SK-N-SH (cell line): ENCODE measurements at regions not wholly inside any gene's neighbourhood (a gene's known extent, or its start where the extent isn't known, plus 50 kb on each side); places are given as distances from the start of the nearest gene placed in this dataset.

Experiments
- CTCF ChIA-PET: fragments of 300-600, 350-600 bp; formaldehyde crosslinking; extraction: SDS; loops from one replicate; lab custom pipeline; 2021; lab: Yijun Ruan, JAX
- POLR2A ChIA-PET: fragments of 350-600 bp; sonication (Branson Sonifier 250); formaldehyde crosslinking; extraction: SDS; loops from one replicate; lab custom pipeline; 2020; ENCODE audit warnings: antibody characterized with exemption, inconsistent platforms; lab: Yijun Ruan, JAX
- DNase-seq: peaks from one replicate; pipeline ENCODE4 v3.0.0; 2012
- H2AFZ ChIP-seq: fragments of 200-600 bp; sonication (generic); 2 replicates; pipeline ENCODE4 v1.8.1; 2016; ENCODE audit warnings: antibody characterized with exemption, mild to moderate bottlenecking, low read depth
- H3F3A ChIP-seq: fragments of 200-600 bp; sonication (generic); replicated peaks from 2 replicates; pipeline ENCODE3; 2016; ENCODE audit warnings: antibody characterized with exemption, mild to moderate bottlenecking; ENCODE audit not compliant: insufficient read depth
- H3K27ac ChIP-seq, 2 experiments: fragments of 200-500 bp in 1 of 2; fragments of 200-600 bp in 1 of 2; sonication (Bioruptor generic) in 1 of 2; sonication (generic), shearing (Covaris generic) in 1 of 2; 2 replicates each; pipeline versions ENCODE4 v1.5.1 to v1.6.1; 2014 to 2016; ENCODE audit warnings: low read depth in 2 of 2, inconsistent platforms in 1 of 2, low read length in 1 of 2, mild to moderate bottlenecking in 1 of 2, mixed read lengths in 1 of 2
- H3K27me3 ChIP-seq: fragments of 200-600 bp; sonication (generic), shearing (Covaris generic); 2 replicates; pipeline ENCODE4 v1.6.1; 2016; ENCODE audit warnings: mixed run types; ENCODE audit not compliant: insufficient read depth
- H3K36me3 ChIP-seq, 2 experiments: fragments of 200-500 bp in 1 of 2; fragments of 200-600 bp in 1 of 2; sonication (Bioruptor generic) in 1 of 2; sonication (generic) in 1 of 2; replicated peaks in 1 of 2; 2 replicates each; pipeline versions ENCODE3 to v1.5.1; 2014 to 2016; ENCODE audit warnings: low read length in 1 of 2, mild to moderate bottlenecking in 1 of 2; ENCODE audit not compliant: insufficient read depth in 2 of 2, control insufficient read depth in 1 of 2
- H3K4me1 ChIP-seq, 2 experiments: fragments of 200-500 bp in 1 of 2; fragments of 200-600 bp in 1 of 2; sonication (Bioruptor generic) in 1 of 2; sonication (generic), shearing (Covaris generic) in 1 of 2; 2 replicates each; pipeline versions ENCODE4 v1.5.1 to v1.6.1; 2014 to 2016; ENCODE audit warnings: low read depth in 1 of 2, low read length in 1 of 2, mixed run types in 1 of 2; ENCODE audit not compliant: insufficient read depth in 2 of 2, control insufficient read depth in 1 of 2
- H3K4me2 ChIP-seq: fragments of 200-600 bp; sonication (generic), shearing (Covaris generic); 2 replicates; pipeline ENCODE4 v1.6.1; 2017; ENCODE audit warnings: mixed run types
- H3K4me3 ChIP-seq, 2 experiments: fragments of 200-500 bp in 1 of 2; fragments of 200-600 bp in 1 of 2; sonication (Bioruptor generic) in 1 of 2; sonication (generic), shearing (Covaris generic) in 1 of 2; 2 replicates each; pipeline versions ENCODE4 v1.5.1 to v1.8.1; 2014 to 2016; ENCODE audit warnings: low read depth in 2 of 2, inconsistent platforms in 1 of 2, low read length in 1 of 2, mild to moderate bottlenecking in 1 of 2, mixed read lengths in 1 of 2, moderate library complexity in 1 of 2
- H3K79me2 ChIP-seq: fragments of 200-600 bp; sonication (generic); 2 replicates; pipeline ENCODE4 v1.8.1; 2017; ENCODE audit warnings: mild to moderate bottlenecking; ENCODE audit not compliant: insufficient read depth
- H3K9ac ChIP-seq: fragments of 200-600 bp; sonication (generic); 2 replicates; pipeline ENCODE4 v1.6.1; 2017; ENCODE audit warnings: mixed run types
- H3K9me2 ChIP-seq: fragments of 200-600 bp; sonication (generic); 2 replicates; pipeline ENCODE4 v1.6.1; 2017; ENCODE audit warnings: mixed run types
- H3K9me3 ChIP-seq: fragments of 200-600 bp; sonication (generic); 2 replicates; pipeline ENCODE4 v1.6.1; 2017; ENCODE audit warnings: mixed run types, mild to moderate bottlenecking, moderate library complexity
- H4K20me1 ChIP-seq: fragments of 200-600 bp; sonication (generic); 2 replicates; pipeline ENCODE4 v1.6.1; 2017; ENCODE audit warnings: mild to moderate bottlenecking, mixed run types; ENCODE audit not compliant: insufficient read depth
- FOXM1 ChIP-seq: IDR thresholded peaks from 2 replicates; pipeline ENCODE4 v1.4.0; 2012; ENCODE audit warnings: low read depth, mild to moderate bottlenecking
- MEF2A ChIP-seq: IDR thresholded peaks from 2 replicates; pipeline ENCODE4 v1.4.0; 2012; ENCODE audit warnings: low read depth, borderline replicate concordance
- RAD21 ChIP-seq: IDR thresholded peaks from 2 replicates; pipeline ENCODE4 v1.6.1; 2012; ENCODE audit warnings: mild to moderate bottlenecking, low read length
- REST ChIP-seq: IDR thresholded peaks from 2 replicates; pipeline ENCODE4 v1.6.1; 2012; ENCODE audit warnings: mild to moderate bottlenecking, low read depth, low read length, moderate library complexity
- RXRA ChIP-seq: IDR thresholded peaks from 2 replicates; pipeline ENCODE4 v1.4.0; 2012; ENCODE audit warnings: low read depth, mild to moderate bottlenecking, borderline replicate concordance
- SIN3A ChIP-seq: IDR thresholded peaks from 2 replicates; pipeline ENCODE4 v1.6.1; 2012; ENCODE audit warnings: low read depth, mild to moderate bottlenecking, low read length, moderate library complexity, borderline replicate concordance
- SMC3 ChIP-seq: IDR thresholded peaks from 2 replicates; pipeline ENCODE4 v1.6.1; 2012; ENCODE audit warnings: low read depth, low read length, improper control_type of control experiment
- WGBS: methylation state at CpG from one replicate; pipeline ENCODE4 v1.1.6; 2017; ENCODE audit warnings: low lambda C conversion rate; 5-methylcytosine and 5-hydroxymethylcytosine counted together
- TF ChIP-seq, protein P1 (sequence below): IDR thresholded peaks from 2 replicates; pipeline ENCODE4 v1.4.0; 2012; ENCODE audit warnings: low read depth, borderline replicate concordance
- TF ChIP-seq, protein P2 (sequence below): IDR thresholded peaks from 2 replicates; pipeline ENCODE4 v1.4.0; 2012; ENCODE audit warnings: low read depth, borderline replicate concordance
- TF ChIP-seq, protein P3 (sequence below): IDR thresholded peaks from 2 replicates; pipeline ENCODE4; 2012
- TF ChIP-seq, protein P4 (sequence below): fragments of 200-600 bp; sonication (generic); IDR thresholded peaks from 2 replicates; pipeline ENCODE4 v1.6.1; 2017; ENCODE audit warnings: antibody characterized with exemption, mild to moderate bottlenecking, moderate library complexity

DNA sequence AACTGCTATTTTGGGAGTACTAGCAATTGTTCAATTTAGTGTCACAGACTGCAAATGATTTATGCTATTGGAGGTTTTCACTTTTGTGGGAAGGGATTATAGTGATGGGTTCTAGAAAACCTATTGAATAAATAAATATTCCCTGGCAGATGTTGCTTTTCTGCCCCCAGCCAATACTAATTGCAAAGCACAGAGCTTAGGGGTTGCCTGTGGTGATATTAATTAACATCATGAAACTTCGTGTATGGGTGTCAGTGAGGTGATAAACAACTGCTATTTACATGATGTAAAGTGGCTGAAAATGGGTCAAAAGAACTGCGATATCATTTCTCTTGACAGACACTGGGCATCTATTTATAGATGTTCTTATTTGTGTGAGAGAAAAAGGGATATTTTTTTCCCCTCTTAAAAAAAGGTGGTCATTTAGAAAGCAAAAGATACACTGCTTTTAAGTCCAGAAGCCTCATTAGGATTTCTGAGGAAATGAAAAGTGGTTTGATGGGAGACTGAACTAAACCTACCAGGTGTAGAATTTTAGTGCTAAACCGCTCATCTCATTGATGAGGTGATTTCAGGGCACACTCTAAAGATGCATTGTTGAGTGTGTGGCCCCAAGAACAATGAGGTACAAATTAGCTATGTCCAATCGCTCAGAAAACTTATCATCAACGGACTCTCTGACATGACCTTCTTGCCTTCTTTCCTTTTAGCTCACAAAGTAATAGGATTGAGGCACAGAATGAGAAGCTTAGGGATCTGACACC lies 116.7 kb upstream of the CHST9 start:
- H2AFZ ChIP-seq: no peak overlapping the region
- H3K4me1 ChIP-seq: no peaks in the 10 kb centered on the region
- no peak for DNase-seq
- H3K9ac ChIP-seq: no peak overlapping the region
- 26% methylated on average over 5 of the region's 5 CpGs for WGBS
- H3K36me3 ChIP-seq: no peaks in the 10 kb centered on the region
- ChIA-PET POLR2A (no interaction called here), CTCF (interaction anchor here (0.7 kb wide), 1 partner anchor 1712 kb away, joined by 3 read pairs; no protein-coding TSS in a partner anchor)
- H3K9me3 ChIP-seq: no peaks in the 10 kb centered on the region
- no peak overlapping the region for H3K4me2 ChIP-seq
- no peaks in the 10 kb centered on the region for H3F3A ChIP-seq
- H4K20me1 ChIP-seq: no peaks in the 10 kb centered on the region
- H3K9me2 ChIP-seq: no peaks in the 10 kb centered on the region
- TF ChIP-seq, protein P1, sequence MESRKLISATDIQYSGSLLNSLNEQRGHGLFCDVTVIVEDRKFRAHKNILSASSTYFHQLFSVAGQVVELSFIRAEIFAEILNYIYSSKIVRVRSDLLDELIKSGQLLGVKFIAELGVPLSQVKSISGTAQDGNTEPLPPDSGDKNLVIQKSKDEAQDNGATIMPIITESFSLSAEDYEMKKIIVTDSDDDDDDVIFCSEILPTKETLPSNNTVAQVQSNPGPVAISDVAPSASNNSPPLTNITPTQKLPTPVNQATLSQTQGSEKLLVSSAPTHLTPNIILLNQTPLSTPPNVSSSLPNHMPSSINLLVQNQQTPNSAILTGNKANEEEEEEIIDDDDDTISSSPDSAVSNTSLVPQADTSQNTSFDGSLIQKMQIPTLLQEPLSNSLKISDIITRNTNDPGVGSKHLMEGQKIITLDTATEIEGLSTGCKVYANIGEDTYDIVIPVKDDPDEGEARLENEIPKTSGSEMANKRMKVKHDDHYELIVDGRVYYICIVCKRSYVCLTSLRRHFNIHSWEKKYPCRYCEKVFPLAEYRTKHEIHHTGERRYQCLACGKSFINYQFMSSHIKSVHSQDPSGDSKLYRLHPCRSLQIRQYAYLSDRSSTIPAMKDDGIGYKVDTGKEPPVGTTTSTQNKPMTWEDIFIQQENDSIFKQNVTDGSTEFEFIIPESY: no peak
- TF ChIP-seq MEF2A: no peak
- TF ChIP-seq, protein P2, sequence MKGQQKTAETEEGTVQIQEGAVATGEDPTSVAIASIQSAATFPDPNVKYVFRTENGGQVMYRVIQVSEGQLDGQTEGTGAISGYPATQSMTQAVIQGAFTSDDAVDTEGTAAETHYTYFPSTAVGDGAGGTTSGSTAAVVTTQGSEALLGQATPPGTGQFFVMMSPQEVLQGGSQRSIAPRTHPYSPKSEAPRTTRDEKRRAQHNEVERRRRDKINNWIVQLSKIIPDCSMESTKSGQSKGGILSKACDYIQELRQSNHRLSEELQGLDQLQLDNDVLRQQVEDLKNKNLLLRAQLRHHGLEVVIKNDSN: no peak
- no peak for TF ChIP-seq SIN3A
- TF ChIP-seq FOXM1: no peak
- TF ChIP-seq RXRA: no peak
- H3K27me3 ChIP-seq: no peaks in the 10 kb centered on the region
- H3K27ac ChIP-seq: no peak overlapping the region
- H3K79me2 ChIP-seq: no peaks in the 10 kb centered on the region
- H3K4me3 ChIP-seq: no peak overlapping the region

GRCh38 chr18:27298214-27298804 lies 113.2 kb upstream of the CHST9 start:
- H3K4me1 ChIP-seq: no peaks in the 10 kb centered on the region
- WGBS: 82% methylated on average over 4 of the region's 4 CpGs
- no peak for DNase-seq

More at GRCh38 chr18:27298214-27298804, 113.2 kb upstream of the CHST9 start:
- no peak overlapping the region for H3K4me2 ChIP-seq
- ChIA-PET CTCF (no interaction called here), POLR2A (no interaction called here)
- H4K20me1 ChIP-seq: no peaks in the 10 kb centered on the region
- H3K27ac ChIP-seq: no peak overlapping the region
- H3K9me2 ChIP-seq: no peaks in the 10 kb centered on the region
- H3K9ac ChIP-seq: no peak overlapping the region
- H3F3A ChIP-seq: no peaks in the 10 kb centered on the region
- H3K36me3 ChIP-seq: no peaks in the 10 kb centered on the region
- H3K27me3 ChIP-seq: no peaks in the 10 kb centered on the region
- H3K79me2 ChIP-seq: no peaks in the 10 kb centered on the region
- H3K4me3 ChIP-seq: no peak overlapping the region
- H3K9me3 ChIP-seq: no peaks in the 10 kb centered on the region
- TF ChIP-seq REST: no peak
- TF ChIP-seq RAD21: peak; percentile 61
- TF ChIP-seq SMC3: 0 out of 2 replicates have a peak, but pooled peaks have one; percentile 19
- TF ChIP-seq, protein P3, sequence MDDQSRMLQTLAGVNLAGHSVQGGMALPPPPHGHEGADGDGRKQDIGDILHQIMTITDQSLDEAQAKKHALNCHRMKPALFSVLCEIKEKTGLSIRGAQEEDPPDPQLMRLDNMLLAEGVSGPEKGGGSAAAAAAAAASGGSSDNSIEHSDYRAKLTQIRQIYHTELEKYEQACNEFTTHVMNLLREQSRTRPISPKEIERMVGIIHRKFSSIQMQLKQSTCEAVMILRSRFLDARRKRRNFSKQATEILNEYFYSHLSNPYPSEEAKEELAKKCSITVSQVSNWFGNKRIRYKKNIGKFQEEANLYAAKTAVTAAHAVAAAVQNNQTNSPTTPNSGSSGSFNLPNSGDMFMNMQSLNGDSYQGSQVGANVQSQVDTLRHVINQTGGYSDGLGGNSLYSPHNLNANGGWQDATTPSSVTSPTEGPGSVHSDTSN: no peak
- TF ChIP-seq, protein P4, sequence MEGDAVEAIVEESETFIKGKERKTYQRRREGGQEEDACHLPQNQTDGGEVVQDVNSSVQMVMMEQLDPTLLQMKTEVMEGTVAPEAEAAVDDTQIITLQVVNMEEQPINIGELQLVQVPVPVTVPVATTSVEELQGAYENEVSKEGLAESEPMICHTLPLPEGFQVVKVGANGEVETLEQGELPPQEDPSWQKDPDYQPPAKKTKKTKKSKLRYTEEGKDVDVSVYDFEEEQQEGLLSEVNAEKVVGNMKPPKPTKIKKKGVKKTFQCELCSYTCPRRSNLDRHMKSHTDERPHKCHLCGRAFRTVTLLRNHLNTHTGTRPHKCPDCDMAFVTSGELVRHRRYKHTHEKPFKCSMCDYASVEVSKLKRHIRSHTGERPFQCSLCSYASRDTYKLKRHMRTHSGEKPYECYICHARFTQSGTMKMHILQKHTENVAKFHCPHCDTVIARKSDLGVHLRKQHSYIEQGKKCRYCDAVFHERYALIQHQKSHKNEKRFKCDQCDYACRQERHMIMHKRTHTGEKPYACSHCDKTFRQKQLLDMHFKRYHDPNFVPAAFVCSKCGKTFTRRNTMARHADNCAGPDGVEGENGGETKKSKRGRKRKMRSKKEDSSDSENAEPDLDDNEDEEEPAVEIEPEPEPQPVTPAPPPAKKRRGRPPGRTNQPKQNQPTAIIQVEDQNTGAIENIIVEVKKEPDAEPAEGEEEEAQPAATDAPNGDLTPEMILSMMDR: peak; percentile 52
- H2AFZ ChIP-seq: no peak overlapping the region
